ENCODE measurements at regions not wholly inside any gene's neighbourhood (a gene's known extent, or its start where the extent isn't known, plus 50 kb on each side); places are given as distances from the start of the nearest gene placed in this dataset.

DNA sequence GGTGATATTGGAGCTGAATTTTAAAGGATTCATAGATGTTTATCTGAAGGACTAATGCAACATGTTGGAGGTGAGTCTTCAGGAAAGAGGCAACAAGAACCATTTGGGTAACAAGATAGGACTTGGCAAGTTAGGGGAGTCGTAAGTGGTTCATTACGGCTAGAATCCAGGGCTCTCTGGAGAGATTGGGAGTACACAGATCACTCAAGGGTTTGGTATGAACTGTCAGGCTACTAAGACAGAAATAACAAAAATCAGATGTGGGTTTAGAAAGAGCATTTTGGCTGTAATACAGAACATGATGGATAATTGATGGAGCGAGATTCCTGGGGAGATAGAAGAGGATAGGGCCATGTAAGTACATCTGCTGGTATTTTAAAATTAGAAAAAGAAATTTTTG is 86.3 kb upstream of the ESR1 start:
- H2AK9ac ChIP-seq (replicated peaks; ENCODE audit: low read depth, low read length, poor library complexity): no peak overlapping the region
- no peak overlapping the region for H3K56ac ChIP-seq (ENCODE audit: extremely low read depth, insufficient read depth, low read length)
- H3K9ac ChIP-seq (ENCODE audit: low read depth, low read length): no peak overlapping the region
- ATAC-seq (ENCODE audit: low read depth) (no peak), DNase-seq (no peak)
- no peaks in the 10 kb centered on the region for H4K20me1 ChIP-seq (ENCODE audit: insufficient read depth, low read length)
- no peak overlapping the region for H3K14ac ChIP-seq (replicated peaks; ENCODE audit: low read depth, low read length)
- intact Hi-C loops (cut with micrococcal nuclease): no loop called here
- no peak overlapping the region for H4K5ac ChIP-seq (ENCODE audit: low read depth, low read length)
- no peak overlapping the region for H3K18ac ChIP-seq (ENCODE audit: low read depth, low read length)
- no peaks in the 10 kb centered on the region for H3K36me3 ChIP-seq (ENCODE audit: control insufficient read depth, insufficient read depth, low read length)
- WGBS, 2 experiments (ENCODE audit: extremely low coverage in 2 of 2, insufficient read length in 1 of 2): no CpG with 5 or more reads among the region's 3 CpGs
- TF ChIP-seq NFE2L2 (IDR thresholded peaks at IDR 0.05; ENCODE audit: low read depth, low read length) (no peak), RAD21 (IDR thresholded peaks at IDR 0.05; ENCODE audit: low read length) (no peak), FOS (IDR thresholded peaks at IDR 0.05; ENCODE audit: low read depth, low read length) (no peak), SMC3 (IDR thresholded peaks at IDR 0.05; ENCODE audit: low read depth, low read length) (no peak), MAZ (IDR thresholded peaks at IDR 0.05; ENCODE audit: borderline replicate concordance, low read depth, low read length) (no peak), CEBPB (IDR thresholded peaks at IDR 0.05; ENCODE audit: low read depth, low read length) (no peak), ELK1 (IDR thresholded peaks at IDR 0.05; ENCODE audit: borderline replicate concordance, low read depth, low read length) (no peak), BHLHE40 (IDR thresholded peaks at IDR 0.05; ENCODE audit: low read depth, low read length) (no peak), MXI1 (IDR thresholded peaks at IDR 0.05; ENCODE audit: borderline replicate concordance, low read depth, low read length) (no peak), CHD1 (IDR thresholded peaks at IDR 0.05; ENCODE audit: low read depth, low read length) (no peak), RCOR1 (IDR thresholded peaks at IDR 0.05; ENCODE audit: insufficient replicate concordance, low read length) (no peak), MAFK (IDR thresholded peaks at IDR 0.05; ENCODE audit: low read depth, low read length) (no peak), RFX5 (IDR thresholded peaks at IDR 0.05; ENCODE audit: low read depth, low read length) (no peak)
- TF ChIP-seq, protein P1, sequence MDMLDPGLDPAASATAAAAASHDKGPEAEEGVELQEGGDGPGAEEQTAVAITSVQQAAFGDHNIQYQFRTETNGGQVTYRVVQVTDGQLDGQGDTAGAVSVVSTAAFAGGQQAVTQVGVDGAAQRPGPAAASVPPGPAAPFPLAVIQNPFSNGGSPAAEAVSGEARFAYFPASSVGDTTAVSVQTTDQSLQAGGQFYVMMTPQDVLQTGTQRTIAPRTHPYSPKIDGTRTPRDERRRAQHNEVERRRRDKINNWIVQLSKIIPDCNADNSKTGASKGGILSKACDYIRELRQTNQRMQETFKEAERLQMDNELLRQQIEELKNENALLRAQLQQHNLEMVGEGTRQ (IDR thresholded peaks at IDR 0.05; ENCODE audit: low read depth, low read length): no peak
- TF ChIP-seq, protein P2, sequence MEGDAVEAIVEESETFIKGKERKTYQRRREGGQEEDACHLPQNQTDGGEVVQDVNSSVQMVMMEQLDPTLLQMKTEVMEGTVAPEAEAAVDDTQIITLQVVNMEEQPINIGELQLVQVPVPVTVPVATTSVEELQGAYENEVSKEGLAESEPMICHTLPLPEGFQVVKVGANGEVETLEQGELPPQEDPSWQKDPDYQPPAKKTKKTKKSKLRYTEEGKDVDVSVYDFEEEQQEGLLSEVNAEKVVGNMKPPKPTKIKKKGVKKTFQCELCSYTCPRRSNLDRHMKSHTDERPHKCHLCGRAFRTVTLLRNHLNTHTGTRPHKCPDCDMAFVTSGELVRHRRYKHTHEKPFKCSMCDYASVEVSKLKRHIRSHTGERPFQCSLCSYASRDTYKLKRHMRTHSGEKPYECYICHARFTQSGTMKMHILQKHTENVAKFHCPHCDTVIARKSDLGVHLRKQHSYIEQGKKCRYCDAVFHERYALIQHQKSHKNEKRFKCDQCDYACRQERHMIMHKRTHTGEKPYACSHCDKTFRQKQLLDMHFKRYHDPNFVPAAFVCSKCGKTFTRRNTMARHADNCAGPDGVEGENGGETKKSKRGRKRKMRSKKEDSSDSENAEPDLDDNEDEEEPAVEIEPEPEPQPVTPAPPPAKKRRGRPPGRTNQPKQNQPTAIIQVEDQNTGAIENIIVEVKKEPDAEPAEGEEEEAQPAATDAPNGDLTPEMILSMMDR (conservative IDR thresholded peaks at IDR 0.05; ENCODE audit: low read depth, low read length): no peak
- in situ Hi-C loops (cut with MboI; ENCODE audit: low sequenced_read_pairs): no loop called here
- no peak overlapping the region for H4K91ac ChIP-seq (ENCODE audit: insufficient read depth, low read depth, low read length)
- H4K8ac ChIP-seq (ENCODE audit: low read depth in 2 of 2, low read length in 2 of 2): no peak overlapping the region
- no peak overlapping the region for H3K4me2 ChIP-seq (ENCODE audit: low read depth, low read length)
- ChIA-PET POLR2A (ENCODE audit: unreplicated experiment) (no interaction called here), CTCF (no interaction called here)
- H2AK5ac ChIP-seq (ENCODE audit: low read depth, low read length): no peak overlapping the region
- no peaks in the 10 kb centered on the region for H3K4me1 ChIP-seq (ENCODE audit: control insufficient read depth, insufficient read depth, low read length)
- H2BK15ac ChIP-seq (ENCODE audit: low read depth, low read length): no peak overlapping the region
- H3K4me3 ChIP-seq (ENCODE audit: insufficient read depth, low read depth, low read length): no peak overlapping the region
- no peak overlapping the region for H3K27ac ChIP-seq (ENCODE audit: insufficient read depth, low read length)
- no peak overlapping the region for H3K4ac ChIP-seq (ENCODE audit: low read depth, low read length)
- H3K27me3 ChIP-seq (ENCODE audit: control insufficient read depth, insufficient read depth, low read length): no peaks in the 10 kb centered on the region
- dilution Hi-C loops (cut with HindIII; ENCODE audit: low sequenced_read_pairs, unreplicated experiment): no loop called here
- H2AFZ ChIP-seq (replicated peaks; ENCODE audit: low read length, poor library complexity): no peak overlapping the region
- H3K9me3 ChIP-seq (ENCODE audit: control insufficient read depth, insufficient read depth, low read length): 0 out of 2 replicates have a peak, but pooled peaks cover 1% of the 10 kb centered on the region
- BruUV-seq (replicated peaks): no TSS peak
- H3K79me1 ChIP-seq (ENCODE audit: low read depth in 1 of 2, low read length in 2 of 2): no peaks in the 10 kb centered on the region
- no peak overlapping the region for H3K23ac ChIP-seq (ENCODE audit: low read depth, low read length)
- no peak overlapping the region for H2BK120ac ChIP-seq (ENCODE audit: low read depth, low read length)
- H2BK5ac ChIP-seq (ENCODE audit: low read depth, low read length, poor library complexity, severe bottlenecking): no peak overlapping the region
- H3K9me1 ChIP-seq (ENCODE audit: insufficient read depth, low read length): no peaks in the 10 kb centered on the region
- no peak overlapping the region for H2BK20ac ChIP-seq (ENCODE audit: low read depth, low read length)
